Fibroblast of the aortic adventitia (primary cell): ENCODE measurements at regions not wholly inside any gene's neighbourhood (a gene's known extent, or its start where the extent isn't known, plus 50 kb on each side); places are given as distances from the start of the nearest gene placed in this dataset.

Experiments
- DNase-seq: peaks from one replicate; pipeline ENCODE4 v3.0.0-alpha.2; 2010; ENCODE audit warnings: low read depth
- H3K4me3 ChIP-seq: 2 replicates; pipeline ENCODE4 v1.5.1; 2011; ENCODE audit warnings: low read depth, mild to moderate bottlenecking, control low read depth, low read length, moderate library complexity
- CTCF ChIP-seq: IDR thresholded peaks from 2 replicates; pipeline ENCODE4 v1.5.1; 2011; ENCODE audit warnings: mild to moderate bottlenecking, low read length, control low read depth, inconsistent platforms; ENCODE audit not compliant: insufficient read depth

- TF ChIP-seq CTCF = no peak
- no peak for DNase-seq
- H3K4me3 ChIP-seq = no peak overlapping the region
These were observed 180.0 kb downstream of the INSIG2 start for GRCh38 chr2:118268268-118268667.

- no peak for TF ChIP-seq CTCF
- no peak for DNase-seq
- H3K4me3 ChIP-seq = no peak overlapping the region
These were observed 177.7 kb downstream of the INSIG2 start for GRCh38 chr2:118265873-118266455.

- TF ChIP-seq CTCF = no peak
These were observed 176.1 kb downstream of the INSIG2 start for GRCh38 chr2:118264232-118264990.

GRCh38 chr2:118257696-118258095 is 169.4 kb downstream of the INSIG2 start:
- TF ChIP-seq CTCF = no peak
- H3K4me3 ChIP-seq = no peak overlapping the region

More at GRCh38 chr2:118264232-118264990, 176.1 kb downstream of the INSIG2 start:
- no peak overlapping the region for H3K4me3 ChIP-seq
- no peak for DNase-seq

GRCh38 chr2:118255771-118256372 is 167.6 kb downstream of the INSIG2 start:
- H3K4me3 ChIP-seq = no peak overlapping the region
- TF ChIP-seq CTCF = no peak
- no peak for DNase-seq

More at GRCh38 chr2:118257696-118258095, 169.4 kb downstream of the INSIG2 start:
- DNase-seq = no peak

- no peak overlapping the region for H3K4me3 ChIP-seq
- no peak for TF ChIP-seq CTCF
- DNase-seq = no peak
These were observed 167.0 kb downstream of the INSIG2 start for GRCh38 chr2:118255301-118255700.
